NK-92 treated with Interleukin-12 subunit alpha and Interleukin-12 subunit beta, amount 100 ng/mL, for 24 hours (cell line): ENCODE measurements at regions not wholly inside any gene's neighbourhood (a gene's known extent, or its start where the extent isn't known, plus 50 kb on each side); places are given as distances from the start of the nearest gene placed in this dataset.
A peak's percentile ranks its signal among the peaks of the same experiment; 100 is the strongest.

ENCODE experiments used
- DNase-seq: peaks from one replicate; lab custom pipeline; 2025; lab: John Stamatoyannopoulos, UW

DNA sequence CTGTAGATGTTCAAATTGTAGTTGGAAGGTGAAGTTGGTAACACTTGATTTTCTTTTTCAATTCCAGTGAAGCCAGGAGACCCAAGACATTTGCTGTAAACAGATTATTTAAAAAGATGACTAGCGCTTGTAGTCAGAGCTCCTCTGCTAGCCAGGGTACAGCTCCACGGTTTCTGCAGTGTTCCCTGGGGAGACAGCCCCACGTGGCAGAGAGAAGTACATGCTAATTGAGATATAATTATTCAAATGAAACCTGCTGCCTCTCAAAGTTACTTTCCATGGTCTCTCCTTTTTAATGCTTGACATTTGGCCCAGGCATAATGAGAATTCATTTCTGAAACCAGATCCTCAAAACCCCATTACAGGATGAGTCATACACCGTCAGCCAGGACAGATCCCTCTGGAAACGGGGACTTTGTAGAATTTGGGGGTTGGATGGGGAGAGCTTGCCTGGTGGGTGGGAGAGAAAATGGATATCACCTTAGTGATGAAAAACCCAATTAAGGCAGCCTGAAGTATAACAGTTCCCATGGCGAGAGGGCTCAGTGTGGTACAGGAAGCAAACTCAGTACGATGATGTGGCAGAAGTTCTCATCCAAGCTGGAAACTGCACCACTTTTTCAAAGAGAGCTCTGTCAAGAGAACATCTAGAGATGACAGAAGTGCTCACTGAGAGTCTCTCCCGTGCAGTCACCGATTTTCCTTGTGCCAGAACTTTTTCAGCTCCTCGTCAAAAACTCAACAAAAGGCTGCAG, 637.7 kb upstream of the TMEM132C start:
- no peak for DNase-seq

DNA sequence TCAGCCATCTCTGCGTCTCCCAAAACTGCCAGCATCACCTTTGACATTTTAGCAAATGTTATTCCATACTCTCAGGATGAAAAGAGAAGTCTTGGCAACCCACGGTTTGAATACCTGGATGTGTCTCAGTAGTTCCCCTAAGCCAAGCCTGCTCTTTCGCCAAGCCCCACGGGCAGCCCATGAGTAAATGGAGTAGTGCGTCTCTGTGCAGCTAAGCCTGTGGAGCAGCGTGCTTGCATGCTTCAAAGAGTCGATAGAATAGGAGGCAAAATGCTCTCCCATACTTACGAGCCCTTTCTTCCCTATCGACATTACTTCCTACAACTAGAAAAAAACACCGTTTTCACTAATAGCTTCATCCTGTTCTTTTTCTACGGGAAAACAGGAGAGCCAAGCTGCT, 634.5 kb upstream of the TMEM132C start:
- no peak for DNase-seq

DNA sequence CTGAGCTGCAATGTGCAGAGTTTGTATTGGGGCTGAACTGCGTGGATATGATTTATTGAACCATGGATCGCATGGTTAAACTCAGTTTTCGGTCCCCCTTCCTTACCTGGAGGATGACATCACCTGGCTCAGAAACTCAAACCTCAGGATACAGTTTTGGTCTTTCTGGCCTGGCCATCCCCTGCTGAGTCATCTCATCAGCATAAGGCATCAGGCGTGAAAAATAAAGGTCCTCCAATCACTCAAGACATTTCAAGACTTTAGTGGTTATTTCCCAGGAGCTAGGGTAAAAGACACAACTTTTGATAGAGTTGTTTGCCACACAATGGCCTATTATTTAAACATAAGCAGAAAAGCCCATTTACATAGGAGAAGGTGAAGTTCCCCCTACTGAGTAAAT, 631.1 kb upstream of the TMEM132C start:
- no peak for DNase-seq

DNA sequence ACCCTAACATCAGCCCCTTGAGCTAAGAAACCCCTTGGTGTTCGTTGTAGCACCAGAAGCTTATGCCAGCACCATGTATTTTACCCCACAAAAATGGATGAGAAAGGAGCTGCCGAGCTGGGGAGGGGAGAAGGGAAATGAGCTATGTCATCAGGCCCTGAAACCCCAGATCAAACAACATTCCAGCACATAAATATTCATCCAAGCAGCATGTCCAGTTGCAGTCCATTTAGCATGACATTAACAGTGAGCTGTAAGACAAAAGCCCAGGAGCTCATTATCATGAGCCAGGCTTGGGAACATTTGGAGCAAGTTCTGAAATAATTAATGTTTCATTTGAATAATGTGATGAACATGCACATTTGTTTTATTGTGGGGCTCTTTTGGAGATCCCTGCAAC, 630.1 kb upstream of the TMEM132C start:
- no peak for DNase-seq

DNA sequence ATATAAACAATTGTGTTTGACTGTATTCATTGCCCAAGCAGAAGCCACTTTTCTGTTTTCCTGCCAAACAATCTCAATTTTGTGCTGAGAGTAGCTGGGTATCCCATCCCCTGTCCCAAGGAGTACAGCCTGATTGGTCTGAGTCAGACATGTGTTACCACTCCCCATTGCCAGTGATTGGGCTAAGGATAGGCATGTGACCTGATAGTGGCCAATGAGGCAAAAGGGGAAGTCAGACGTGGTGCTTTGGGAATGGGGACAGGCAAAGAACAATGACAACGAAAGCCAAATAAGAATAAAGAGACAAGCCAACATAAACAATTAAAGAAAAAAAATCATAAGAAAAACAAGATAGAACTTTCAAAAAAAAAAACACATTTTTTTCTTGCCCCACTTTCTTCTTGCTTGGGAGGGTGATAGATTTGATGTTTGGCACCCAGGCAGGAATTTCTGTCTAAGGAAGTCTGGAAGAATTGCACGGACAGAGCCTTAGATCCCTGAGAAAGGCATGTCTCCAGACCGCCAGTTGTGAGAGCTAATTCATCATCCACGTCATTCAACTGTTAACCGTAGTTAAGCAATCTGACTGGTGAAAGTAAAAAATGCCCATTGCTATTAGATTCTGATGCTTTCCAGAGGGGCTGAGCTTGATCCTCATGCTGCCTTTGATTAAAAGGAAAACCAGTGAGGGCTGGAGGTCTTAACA, 626.6 kb upstream of the TMEM132C start:
- DNase-seq, result no peak

DNA sequence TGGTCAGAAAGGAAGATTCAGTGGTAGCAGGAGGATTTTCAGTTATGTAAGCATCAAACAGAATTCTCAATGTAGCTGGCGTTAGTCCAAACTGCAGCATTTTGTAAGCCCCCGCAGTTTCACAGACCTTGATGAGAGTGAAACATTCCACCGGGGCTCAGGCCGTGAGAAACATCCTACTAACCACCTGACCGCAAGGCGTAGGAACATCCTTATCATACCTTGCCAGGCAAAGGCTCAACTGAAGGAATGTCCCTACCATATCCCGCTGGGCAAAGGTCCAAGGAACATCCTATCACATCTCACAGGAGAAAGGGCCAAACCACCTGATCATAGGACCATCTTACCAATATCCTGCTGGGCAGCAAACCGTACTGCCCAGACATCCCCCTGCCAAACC, 624.8 kb upstream of the TMEM132C start:
- DNase-seq, result no peak

DNA sequence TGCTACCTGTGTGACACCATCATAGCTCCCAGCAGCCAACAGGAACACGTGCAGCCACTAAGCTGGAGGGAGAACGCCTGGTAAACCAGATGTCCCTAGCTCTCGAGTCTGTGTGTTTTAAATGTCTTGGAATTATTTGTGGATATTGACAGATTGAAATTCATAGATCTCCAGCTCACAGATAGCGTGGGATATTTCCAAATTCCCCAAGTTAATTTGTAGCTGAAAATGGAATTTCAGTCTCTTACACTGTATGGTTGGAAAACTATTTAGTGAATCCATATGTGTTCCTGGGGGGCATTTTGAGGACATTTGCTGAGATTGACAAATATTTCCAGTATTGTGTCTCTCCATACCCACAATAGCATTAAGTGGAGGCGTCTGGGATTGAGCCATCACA, 618.6 kb upstream of the TMEM132C start:
- DNase-seq, result no peak

DNA sequence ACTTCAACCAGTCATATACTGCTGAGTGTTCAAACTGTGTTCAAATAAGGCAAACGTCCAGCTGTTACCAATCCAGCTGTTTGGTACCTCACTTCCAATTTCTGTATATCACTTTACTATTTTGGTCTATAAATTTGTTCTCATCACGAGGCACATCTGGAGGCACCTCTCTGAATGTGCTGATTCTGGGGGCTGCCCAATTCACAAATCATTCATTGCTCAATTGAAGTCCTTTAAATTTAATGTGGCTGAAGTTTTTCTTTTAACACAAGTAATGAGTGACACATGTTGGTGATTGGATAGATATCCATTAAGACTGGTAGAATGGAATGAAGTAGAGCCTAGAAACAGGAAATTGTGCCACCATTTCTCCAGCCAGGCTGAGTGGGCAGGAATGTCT, 617.0 kb upstream of the TMEM132C start:
- DNase-seq, result no peak

DNA sequence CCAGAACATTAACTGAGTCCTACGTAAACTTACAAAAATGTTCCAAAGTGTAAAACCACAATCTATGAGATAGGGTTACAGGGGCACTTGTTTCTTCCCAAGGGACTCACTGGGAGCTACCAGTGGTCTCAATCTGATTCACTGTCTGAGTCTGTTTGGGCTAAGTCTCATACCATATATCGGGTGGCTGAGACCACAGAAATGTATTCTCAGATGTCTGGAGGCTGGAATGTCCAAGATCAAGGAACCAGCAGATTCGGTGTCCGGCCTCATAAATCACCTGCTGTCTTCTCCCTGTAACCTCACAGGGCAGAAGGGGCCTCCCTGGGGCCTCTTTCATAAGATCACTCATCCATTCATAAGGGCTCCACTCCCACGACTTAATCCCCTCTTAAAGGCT, 616.3 kb upstream of the TMEM132C start:
- DNase-seq, result no peak

DNA sequence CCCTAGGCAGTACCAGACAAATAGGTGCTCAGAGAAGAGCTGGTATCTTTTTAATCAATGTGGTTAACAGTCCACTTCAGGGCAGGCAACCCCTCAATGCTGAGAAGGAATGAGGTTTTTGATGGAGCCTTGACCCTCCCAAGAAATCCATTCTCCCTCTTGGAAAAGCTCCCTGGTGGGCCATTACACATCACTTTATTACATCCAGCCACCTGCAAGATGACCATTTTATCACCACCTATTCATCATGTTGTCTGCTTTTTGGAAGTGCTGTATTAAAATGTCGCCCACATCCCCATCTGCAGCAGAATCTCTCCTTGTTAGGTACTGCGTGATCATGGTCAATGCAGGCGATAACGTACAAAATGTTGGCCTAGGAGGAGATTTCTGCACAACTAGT, 614.7 kb upstream of the TMEM132C start:
- no peak for DNase-seq

DNA sequence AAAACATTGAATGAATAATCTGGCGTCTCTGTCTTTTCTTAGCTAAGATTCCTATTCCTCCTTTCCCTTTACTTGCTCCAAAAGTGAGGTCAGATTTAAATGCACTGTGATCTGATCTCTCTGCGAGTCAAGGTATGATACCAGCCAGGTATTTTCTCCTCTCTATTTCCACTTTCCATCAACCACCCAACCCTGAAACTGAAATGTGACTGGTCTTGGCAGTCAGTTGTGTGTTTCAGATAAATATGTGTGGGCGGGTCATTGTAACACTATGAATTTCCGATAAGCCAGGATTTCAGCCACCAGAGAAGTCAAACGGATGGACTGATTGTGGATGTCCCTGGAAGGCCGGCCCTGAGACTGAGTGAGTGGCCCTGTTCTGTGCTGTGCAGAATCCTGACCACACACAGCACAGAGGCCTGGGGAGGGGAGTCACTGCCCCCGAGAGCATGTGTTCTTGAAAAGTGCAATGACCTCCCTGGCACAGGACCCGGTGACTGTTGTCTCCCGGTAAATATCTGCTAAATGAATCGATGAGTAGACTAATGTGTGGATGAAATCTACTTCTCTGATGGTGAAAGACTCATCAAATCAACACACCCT, 612.5 kb upstream of the TMEM132C start:
- DNase-seq, result no peak

DNA sequence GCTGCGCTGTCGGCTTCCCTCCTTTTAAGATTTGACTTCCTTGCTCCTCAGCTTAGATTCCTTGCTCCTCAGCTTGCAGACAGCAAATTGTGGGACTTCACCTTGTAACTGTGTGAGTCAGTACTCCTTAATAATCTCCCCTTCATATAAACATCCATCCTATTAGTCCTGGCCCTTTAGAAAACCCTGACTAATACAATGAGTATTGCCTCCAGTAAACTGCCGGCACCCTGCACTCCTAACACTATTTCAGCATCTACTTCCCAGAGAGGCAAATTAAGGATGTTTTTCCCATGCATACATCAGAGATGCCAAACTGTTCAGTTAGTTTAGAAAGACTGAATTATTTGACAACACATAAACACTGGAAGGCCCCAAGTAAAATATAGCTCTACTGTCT, 611.3 kb upstream of the TMEM132C start:
- DNase-seq, result no peak

DNA sequence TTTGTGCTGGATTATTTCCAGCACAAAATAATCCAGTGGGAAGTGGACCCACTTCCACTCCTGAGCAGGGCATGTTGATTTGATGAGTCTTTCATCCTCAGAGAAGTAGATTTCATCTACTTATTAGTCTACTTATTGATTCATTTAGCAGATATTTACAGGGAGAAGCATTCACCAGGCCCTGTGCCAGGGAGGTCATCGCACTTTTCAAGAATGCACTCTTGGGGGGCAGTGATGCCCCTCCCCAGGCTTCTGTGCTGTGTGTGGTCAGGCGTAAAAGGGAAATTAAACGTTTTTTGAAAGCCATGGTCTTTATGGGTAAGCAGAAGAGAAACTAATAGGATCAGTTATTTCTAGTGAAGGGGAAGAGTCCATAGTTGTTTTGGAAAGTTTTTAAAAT, 610.7 kb upstream of the TMEM132C start:
- no peak for DNase-seq

DNA sequence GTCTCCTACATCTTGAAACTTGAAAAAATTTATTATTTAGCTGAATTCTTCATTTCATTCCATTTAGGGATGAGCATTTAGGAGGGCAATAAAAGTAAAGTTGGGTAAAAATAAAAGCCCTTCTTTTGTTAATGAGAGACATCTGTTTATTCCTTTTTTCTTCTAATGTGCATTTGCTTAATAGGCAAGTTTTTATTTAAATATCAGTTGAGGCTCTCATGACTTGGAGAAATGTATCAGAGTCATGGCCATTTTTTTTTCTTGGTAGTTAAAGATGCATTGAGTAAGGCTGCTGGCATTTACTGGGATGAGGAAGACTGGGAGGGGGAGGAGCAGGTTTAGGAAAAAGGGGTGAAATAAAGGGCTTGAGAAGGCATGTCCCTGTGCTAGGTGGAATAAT, 609.9 kb upstream of the TMEM132C start:
- no peak for DNase-seq

DNA sequence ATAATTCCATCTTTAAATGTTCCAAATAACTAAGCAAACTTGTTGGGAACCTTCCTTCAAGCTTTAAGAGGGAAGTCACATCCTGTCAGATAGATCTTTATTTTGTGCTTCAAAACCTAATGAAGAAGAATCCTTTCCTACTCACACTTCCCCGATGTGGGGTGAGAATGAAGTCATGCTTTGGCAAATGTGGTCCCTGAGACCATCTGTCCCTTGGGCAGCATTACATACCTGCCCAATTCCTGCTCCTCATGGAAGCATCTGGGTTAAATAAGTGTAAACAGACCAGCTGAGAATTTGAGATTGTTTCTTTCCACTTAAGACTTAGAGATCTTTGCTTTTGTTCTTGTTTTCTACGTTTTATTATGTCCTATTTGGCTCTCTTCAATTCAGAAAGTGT, 606.0 kb upstream of the TMEM132C start:
- DNase-seq, result no peak

DNA sequence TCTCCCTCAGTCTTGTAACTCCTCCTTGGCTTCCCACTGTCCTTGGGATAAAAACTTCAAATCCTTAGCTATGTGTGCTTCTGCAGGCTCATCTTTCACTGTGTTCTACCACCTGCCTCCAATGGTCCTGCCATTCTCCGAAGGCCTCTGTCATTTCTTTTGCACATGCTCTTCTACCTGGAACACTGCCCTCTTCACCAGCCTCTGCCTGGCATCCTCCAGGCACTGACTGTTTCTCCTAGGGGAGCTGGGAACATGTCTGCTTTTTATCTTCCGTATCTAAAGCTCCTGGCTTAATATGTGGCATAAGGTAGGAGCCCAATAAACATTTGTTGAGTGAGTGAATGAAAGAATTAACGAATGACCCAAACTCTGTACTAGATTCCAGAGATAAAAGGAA, 603.3 kb upstream of the TMEM132C start:
- DNase-seq, result no peak

DNA sequence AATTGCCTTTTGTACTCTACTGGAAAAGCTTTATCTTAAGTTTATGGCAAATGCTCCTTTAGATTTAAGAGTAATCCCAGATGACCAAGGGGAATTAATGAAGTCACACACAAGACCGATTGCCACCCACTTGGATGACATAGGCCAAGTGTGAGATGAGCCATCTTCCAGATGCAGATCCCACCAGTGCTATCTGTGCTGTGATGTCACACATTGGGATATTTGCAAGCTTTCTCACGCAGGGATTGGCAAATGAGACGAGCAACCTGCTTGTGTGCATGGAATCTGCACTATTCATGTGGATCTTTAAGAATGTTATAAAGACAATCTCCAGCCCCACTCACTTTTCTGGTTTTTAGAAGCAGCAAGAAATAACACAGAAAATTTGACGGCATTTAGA, 602.1 kb upstream of the TMEM132C start:
- DNase-seq, result no peak

DNA sequence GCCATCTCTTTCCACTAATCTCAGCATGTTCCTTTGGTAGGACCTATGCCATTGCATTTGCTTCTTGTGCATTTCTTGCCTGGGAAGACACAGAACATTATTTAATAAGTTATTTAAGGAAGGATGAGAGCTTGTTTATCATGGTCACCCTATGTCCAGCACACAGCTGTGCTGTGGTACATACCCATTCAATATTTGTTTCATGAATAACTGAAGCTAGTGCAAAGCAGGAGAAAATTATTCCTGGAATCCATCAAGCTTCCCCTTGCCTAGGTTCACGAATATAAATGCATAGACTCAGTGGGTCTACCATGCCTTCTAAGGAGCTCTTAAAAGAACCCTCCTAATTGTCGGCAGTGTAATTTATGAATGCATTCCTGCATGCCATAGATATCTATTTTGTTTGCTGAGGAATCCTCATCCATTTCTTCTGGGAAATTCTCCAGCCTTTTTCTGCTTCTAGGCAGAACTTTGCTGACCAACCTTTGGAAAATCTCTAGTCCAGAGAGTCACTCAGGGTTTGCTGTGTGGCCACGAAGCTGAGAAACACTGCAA, 599.8 kb upstream of the TMEM132C start:
- DNase-seq, result no peak

DNA sequence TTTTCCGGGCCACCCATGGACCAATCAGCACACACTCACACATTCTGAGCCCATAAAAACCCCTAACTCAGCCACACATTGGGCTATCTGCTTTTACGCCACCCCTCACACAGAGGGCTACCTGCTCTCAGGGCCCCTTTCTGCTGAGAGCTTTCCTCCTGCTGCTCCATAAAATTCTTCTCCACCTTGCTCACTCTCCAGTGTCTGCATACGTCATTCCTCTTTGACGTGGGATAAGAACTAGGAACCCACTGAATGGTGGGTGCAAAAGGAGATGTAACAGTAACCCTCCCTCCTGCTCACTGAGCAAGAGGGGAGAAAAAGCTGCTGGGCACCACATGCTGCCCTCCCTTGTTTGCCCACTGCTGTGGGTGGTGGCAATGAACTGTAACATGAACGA, 596.7 kb upstream of the TMEM132C start:
- no peak for DNase-seq

DNA sequence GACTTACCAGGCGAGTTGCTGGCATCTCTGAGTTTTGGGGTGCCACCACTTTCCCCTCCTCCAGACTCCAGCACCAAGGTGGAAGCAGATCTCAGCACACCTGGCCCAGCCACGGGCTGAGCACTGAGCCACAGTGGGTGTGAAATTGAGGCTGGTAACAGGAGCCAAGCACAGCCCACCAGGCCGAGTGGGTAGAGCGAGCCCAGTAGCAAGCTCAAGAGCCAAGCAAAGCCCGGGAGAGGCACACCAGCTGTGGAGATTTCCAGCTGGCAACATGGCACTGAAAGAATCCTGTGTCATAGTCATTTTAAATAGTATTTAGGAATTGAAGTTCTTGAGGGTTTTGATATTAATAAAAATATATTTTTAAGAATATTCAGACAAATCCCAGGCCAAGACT, 596.2 kb upstream of the TMEM132C start:
- DNase-seq, result no peak

DNA sequence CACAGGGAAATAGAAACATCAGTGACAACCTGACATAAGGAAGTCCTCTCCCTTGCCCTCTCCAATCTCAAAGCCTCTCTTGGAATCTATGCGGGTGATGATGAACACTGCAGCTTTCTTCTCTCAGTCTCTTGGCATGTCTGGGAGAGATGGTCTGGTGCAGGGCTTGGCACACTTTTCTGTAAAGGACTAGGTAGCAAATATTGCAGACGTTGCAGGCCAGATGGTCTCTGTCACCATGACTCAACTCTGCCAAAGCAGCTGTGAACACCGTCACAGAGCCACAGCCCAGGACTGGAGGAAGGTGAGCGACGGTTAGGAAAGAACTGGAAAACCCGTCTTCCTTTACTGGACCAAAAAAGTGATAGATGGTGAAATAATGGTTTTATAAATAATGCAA, 591.0 kb upstream of the TMEM132C start:
- no peak for DNase-seq

DNA sequence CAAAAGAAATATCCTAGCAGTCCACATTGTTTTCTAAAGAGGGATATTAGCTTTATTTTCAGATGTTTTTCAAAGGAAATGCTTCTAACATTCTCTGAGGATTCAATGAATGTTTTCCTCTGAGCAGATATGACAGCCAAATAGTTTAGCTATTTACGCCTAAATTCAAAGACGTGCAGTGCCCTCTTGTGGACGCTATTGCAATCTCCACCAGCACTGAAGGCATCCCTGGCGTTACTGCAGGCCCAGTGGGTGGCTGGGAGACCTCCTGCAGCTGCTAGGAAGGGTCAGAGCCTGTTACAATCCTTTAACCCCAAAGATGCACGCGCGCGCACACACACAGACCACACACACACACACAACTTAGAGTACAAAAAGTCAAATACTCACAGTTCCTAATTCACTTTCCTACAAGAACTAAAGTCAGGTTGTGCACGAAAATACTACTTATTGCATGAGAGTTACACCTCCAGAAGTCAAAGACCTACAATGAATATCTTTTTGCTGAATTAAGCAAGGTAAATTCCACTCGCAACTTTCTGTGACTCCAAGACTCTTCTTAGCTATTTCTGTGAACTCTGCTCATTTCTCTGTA, 589.3 kb upstream of the TMEM132C start:
- peak; percentile 10 for DNase-seq

DNA sequence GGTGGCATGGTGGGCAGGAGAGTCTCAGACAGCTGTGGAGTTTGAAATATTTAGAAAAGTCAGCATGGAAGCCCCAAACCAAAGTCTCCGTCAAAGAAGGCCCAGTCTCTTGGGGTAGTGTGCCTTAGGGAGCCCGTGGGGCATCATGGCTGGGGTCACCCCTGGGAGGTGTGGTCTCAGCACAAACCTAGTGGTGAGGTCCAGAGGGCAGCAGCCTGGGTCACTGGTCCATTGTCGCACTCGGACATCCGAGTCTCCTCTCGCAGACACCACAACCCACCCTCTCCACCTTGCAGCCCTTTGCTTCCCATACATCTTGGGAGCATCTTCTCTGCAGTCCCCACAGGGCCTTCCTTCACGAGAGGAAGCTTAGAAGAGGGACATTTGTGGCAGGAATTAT, 588.0 kb upstream of the TMEM132C start:
- no peak for DNase-seq
